GM19372 (cell line): ENCODE measurements at regions not wholly inside any gene's neighbourhood (a gene's known extent, or its start where the extent isn't known, plus 50 kb on each side); places are given as distances from the start of the nearest gene placed in this dataset.
"Not testable (repeated sequence)": the region's sequence is repeated elsewhere in the genome, so short reads cannot be mapped to it uniquely, and the experiment has no call there.

Experiments
- ATAC-seq: cut with Tn5 transposase; IDR thresholded peaks from one replicate; pipeline ENCODE4 v1.9.1; 2021; ENCODE audit warnings: mild to moderate bottlenecking, low read depth, moderate library complexity; ENCODE audit not compliant: unreplicated experiment

DNA sequence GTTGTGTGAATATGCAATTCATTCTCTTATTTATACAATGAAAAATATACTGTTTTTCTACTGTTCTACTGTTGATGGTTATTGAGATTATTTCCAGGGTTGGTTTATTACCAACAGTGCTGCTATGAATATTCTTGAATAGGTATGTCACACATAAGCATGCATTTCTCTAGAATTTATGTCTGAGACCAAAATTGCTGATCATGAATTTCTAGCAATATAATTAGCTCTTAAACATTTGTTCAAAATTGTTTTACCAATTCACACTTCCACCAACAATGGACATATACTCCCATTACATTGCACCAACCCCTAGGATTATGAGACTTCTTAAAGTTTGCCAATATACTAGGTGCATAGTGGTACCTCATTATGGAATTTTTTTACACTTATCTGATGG is 164.1 kb upstream of the KCNQ5 start:
- ATAC-seq, result no peak

DNA sequence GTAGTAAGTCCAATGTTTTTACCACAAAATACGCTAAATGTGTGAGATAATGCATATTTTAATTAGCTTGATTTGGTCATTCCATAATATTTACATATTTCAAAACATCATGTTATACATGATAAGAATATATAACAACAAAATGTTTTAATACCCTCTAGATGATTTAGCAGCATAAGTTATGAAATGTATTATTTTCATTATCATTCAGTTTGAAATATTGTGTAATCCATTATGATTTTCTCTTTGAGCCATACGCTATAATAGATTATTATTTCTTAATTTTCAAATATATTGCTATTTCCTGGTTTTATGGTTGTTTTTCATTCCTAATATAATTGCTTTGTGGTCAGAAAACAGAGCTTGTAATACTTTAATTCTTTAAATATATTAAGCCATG is 163.3 kb upstream of the KCNQ5 start:
- no peak for ATAC-seq

DNA sequence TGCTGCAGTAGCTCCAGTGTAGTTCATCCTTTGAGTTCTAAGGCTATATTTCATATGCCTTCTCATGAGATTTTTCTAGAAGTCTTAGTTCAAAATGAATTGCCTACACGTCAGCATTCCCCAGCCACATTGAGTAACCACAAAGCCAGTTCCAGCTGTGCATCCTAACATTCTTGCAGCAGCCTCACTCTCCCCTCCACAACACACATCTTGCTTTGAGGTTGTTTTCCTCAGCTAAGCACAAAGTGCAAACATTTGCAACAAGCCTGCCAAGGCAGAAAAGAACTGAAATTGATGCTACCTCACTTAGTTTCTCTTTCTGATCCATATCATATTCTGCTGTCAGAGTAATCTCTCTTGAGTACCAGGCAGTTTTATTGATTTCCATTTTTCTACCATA is 160.7 kb upstream of the KCNQ5 start:
- ATAC-seq, result no peak

DNA sequence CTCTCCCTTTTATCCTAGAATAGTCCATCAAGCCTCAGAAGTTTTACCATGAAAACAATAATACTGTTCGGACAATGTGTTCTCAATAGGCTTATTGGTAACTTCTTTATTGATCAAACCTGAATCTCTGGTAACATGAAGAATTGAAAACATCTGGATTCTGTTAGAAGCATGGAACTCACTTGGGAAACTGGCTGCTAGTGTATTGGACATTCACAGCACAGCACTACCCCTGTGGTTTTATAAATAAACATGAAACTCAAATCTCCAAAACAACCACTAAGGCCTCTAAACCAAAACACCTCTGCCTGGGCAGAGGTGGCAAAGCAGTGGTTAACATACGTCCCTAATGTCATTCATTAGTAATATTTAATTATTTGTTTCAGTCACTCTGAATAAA is 157.6 kb upstream of the KCNQ5 start:
- no peak for ATAC-seq

DNA sequence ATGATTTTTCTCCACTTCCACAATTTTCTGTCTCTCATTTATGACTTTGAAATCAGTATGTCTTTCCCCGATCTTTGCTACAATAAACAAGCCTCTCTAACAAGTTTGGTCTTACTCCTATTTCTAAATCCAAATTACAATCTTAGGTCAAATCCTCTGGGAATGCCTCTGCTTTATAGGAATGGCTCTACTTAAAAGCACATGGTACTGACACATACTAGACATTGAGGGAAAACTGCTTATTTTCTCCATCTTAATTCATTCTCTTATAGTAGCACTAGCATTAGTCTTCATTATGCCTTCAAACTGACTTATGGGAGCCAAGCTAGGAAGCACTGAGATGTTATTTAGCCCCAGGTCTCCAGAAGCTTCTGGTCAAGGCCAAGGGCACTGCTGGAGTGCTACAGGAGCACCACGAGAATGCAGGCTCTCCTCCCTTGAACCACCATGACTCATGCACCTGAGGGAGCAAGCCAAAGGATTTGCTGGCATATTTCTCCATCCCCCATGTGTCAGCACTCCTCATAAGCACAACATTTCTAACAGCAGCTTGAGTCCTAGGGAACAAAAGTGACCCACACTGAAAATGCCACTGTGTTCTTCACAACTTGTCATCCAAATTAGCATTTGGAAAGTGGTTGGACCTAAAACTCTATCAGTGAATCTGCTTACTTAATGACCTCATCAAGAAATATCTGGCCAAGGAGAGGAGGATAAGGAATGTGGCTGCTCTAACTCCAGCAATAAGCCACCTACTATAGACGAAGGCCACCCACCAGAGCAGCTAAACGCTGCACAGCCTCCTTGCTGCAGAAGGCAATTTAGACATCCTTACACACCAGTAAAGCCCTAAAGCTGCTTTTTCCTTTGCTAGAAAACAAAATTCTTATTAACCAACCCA is 156.8 kb upstream of the KCNQ5 start:
- ATAC-seq, result no peak

DNA sequence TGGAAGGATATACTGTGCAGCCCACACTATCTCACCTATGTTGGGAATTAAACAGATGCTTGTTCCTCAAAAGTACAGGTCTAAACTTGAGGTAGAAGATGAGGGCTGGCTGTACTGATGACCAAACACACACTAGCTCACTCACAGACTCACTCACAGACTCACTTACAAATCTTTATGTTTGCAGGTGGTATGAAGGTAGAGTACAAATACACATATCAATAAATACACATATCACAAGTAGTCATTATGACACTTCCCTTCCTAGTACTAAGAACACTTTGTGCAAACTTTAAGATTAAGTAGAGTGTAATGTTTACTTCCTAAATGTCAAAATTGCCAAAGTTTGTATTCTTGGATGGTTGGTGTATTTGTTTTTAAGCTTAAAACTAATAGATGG is 155.4 kb upstream of the KCNQ5 start:
- no peak for ATAC-seq

DNA sequence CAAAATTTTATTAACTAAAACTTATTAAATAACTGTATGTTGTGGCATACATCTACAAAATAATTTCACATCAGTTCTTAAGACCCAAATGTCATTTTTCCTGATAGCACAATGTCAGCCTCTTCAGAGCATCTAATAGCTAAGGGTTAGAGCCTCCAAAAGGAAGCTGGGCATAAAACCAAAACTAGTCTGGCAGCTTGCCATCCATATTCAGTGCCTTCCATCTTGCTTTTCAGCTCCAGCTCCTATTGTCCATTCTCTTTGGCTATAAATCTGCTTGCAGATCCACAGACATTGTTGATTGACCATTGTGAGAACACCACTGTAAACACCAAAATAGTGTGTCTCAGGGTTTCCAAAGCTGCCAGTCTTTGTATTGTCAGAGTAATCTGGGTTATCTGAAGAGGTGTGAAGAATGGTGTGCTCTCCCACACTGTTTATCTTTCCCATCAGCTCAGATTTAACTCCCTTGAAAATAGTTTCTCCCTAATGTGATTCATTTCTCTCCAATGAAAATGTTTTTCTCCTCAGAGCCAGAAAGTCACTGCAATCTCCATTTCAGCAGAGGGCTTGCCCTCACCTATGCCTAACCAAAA is 154.8 kb upstream of the KCNQ5 start:
- no peak for ATAC-seq

DNA sequence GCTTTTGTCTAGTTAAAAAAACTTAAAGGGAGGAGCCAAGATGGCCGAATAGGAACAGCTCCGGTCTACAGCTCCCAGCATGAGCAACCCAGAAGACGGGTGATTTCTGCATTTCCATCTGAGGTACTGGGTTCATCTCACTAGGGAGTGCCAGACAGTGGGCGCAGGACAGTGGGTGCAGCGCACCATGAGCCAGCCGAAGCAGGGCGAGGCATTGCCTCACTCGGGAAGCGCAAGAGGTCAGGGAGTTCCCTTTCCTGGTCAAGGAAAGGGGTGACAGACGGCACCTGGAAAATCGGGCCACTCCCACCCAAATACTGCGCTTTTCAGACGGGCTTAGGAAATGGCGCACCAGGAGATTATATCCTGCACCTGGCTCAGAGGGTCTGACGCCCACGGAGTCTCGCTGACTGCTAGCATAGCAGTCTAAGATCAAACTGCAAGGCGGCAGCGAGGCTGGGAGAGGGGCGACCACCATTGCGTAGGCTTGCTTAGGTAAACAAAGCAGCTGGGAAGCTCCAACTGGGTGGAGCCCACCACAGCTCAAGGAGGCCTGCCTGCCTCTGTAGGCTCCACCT is 152.4 kb upstream of the KCNQ5 start:
- ATAC-seq, result not testable (repeated sequence)

DNA sequence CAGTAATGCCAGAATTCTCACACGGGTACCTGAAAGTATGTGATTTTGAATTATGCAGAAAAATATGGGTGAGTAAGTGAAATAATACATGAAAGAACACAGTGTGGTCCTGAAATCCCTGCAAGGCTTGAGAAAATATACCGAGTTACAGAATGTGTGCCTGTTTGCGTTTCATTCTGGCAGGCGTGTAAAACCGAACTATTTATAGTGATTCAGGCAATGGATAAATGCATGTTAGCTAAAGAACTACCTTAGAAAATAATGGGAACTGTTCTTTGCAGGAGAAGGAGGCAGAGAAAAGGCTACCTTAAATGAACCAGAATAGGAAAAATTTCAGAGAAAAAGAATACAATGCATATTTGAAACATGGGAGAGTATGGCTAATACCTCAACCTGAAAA is 145.8 kb upstream of the KCNQ5 start:
- ATAC-seq, result no peak

DNA sequence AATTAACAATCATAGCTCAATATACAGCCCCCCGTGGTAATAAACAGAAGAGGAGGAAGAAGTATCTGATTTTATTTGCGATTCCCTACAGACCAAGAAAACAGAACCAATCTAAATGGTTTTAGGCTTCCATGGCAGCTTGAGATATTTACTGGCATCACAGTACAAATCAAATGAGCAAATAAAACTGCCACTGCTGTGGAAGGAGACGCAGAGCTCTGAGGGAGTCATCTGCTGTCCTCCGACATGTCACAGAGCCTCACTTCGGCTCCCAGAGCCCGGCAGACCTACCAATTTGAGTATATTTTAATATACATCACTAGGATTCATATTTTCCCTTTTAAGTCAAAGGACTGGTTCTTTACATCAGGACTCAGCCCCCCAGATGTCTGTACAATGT is 145.2 kb upstream of the KCNQ5 start:
- no peak for ATAC-seq

DNA sequence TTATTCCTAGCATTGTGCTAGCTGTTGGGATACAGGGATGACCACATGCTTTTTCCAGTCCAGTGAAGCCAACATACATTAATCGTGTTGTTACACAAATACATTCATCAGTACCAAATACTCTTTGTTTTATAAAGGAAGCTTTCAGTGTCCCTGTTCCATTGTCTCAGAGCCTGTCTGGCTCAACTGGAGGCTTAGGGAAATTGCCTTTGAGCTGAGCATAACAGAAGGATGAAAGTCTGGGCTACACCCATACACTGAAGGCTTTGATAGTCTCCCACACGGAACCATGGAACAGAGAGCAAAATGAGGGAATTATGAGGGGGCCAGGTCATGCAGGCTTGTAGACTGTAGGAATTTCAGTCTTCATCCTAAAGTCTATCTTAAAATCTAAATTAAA is 126.4 kb upstream of the KCNQ5 start:
- no peak for ATAC-seq

DNA sequence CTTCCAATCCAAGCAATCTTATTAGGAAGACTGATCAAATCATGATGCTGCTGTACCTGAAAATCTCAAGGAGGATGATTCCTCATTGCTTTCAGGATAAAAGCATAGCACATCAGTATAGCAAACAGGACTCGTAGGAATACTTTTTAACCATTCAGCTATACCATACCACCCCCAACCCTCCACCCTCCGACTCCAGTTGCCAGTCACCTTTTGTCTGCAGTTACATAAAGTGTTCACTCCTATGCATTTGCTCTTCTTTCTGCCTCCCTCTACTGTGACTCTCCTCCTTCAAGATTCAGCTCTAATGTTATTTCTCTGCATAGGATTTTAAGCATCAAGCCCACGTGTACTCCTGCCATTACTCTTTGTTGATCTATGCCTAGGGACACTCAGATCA is 124.7 kb upstream of the KCNQ5 start:
- ATAC-seq, result no peak

DNA sequence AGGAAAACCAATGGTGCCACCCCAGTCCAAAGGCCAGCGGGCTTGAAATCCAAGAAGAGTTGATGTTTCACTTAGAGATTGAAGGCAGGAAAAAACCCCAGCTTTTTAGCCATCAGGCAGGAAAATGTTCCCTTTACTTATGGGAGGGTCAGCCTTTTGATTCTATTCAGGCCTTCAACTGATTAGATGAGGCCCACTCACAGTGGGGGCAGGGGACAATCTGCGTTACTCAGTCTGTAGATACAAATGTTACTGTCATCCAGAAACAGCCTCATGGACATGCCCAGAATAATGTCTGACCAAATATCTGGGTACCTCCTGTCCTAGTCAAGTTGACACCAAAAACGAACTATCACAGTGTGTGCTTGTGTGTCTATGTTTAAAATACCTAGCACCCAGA is 121.2 kb upstream of the KCNQ5 start:
- no peak for ATAC-seq

DNA sequence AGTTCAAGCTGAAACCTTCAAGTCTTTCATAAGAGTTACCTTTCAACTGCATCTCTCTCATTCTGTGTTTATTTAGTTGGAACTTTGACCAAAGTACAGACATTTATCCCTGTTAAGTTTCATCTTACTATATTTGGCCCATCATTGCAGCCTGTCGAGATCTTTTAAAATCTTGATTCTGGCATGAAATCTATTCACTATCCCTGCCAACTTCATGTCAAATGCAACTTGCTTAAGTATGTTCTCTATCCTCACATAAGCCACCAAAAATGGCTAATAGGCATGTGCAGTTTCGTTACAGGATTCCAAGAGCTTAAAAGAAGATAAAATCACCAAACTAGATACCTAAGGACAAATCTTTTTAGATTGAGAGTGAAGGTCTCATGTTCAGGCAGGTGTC is 117.5 kb upstream of the KCNQ5 start:
- no peak for ATAC-seq

DNA sequence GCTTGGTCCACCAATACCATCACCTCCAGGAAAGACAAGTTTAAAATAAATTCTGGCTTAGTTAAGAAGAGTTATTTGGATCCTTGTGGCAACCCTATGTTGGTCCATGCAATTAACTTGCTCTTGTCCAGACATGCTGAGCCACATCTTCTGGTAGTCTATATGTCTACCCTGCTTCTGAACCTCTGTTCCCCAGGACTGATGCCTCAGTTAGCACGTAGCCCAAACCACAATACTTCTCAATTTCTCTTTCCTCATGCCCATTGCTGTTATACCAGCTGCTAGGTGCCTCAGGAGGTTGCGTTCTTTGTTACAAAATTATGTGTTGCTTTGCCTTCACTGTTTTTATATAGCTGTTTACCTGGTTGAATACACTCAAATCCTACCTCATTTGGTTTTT is 116.4 kb upstream of the KCNQ5 start:
- no peak for ATAC-seq

DNA sequence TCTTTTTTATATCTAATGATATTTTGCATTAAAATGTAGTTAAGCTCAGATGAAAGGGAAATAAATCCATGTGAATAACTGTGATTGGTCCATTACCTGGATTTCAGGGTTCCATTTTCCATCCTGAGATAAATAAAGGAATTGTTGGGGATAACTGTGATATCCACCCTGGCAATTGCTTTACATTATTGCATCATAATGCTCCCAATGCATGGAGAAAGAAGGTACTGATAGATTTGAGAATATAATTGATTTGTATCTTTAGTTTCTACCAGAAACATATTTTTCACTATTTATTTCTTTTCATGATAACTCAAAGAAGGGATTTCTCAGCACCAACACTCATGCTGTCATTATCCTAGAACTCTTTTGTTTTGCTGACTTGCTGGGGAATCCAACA is 102.0 kb upstream of the KCNQ5 start:
- no peak for ATAC-seq

DNA sequence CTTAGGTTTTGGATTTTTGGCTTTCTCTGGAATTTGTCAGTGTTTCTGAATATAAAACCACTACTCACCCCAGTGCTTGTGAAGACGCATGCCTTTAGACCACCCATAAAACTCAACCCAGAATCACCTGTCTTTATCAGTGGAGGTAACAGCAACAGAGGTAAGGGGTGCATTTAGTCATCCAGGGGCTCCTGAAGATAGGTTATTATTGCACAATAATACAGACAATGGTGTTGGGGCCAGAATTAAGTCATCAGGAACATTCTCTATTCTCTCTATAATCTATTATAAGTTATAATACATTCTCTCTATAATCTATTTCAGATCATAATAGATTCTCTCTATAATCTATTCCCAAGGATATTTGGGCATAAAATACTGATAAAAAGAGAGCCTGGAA is 100.2 kb upstream of the KCNQ5 start:
- ATAC-seq, result no peak

DNA sequence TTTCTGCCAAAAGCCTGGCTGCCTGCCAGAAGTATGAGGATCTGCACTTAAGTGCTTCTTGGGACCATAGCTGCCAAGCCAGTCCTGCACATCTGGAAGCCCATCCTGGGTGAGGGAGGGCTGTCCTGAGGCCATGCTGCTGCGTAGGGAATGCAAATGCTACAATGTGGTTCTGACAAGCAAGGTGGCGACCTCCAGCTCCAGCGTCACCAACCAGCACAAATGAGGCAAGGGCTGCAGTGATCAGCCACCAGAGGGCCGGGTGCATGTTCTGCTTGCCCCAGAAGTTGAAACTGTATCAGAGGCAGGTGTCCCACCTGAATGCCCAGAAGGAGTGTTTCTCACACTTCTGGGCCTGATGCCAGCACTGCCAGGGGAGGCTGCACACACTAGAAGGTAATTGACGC is 99.1 kb upstream of the KCNQ5 start:
- ATAC-seq, result peak; percentile 79

DNA sequence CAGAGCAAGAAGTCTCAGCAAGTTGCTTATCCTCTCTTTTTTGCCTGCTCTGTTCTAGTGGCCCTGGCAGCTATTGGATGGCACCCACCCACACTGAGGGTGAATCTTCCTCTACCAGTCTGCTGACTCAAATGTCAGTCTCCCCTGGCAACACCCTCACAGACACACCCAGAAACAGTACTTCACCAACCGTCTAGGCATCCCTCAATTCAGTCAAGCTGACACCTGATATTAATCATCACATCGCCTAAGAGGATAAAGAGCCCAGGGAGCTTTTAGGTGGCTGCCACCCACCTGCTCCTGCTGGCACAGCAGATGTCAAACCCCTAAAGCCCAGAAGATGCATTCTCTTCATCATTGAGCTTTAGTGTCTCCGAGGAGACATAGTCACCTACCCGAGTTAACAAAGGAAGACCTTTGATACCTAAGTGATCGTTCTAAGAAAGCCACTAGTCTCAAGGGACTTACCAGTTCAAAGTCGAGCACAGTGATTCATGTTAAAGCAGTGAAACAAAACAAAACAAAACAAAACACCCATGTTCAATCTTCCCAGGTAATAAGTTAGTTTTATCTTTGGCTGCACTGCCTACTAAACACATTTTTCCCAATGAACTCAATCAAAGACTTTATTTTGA is 97.7 kb upstream of the KCNQ5 start:
- ATAC-seq, result no peak

DNA sequence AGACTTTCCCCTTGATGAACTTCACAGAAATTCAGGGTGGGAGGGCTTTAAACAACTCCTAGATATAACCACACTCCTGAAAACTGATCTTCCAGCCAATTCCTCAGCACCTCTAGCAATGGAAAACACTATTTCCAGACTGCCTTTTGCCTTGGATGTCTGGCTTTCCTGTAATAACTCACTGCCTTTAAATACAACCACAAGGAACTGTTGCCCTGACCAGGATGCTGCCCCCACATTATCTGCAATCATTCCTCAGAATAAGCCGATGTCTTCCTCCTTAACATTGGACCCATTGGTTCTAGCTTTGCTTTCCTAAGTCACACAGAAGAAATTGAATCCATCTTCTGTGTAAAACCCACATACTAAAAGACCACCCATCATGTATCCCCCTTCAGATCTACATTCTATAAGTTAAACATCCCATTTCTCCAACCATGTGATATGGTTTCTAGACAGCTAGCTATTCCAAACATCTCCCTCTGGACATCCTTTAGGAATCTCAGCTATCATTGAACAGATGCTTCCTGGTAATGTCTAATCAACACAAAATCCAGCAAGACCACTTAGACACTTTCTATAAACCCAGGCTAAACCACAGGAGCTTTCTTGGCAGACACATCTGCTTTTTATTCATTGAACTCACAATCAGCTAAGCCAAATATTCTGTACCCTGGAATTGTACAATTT is 95.9 kb upstream of the KCNQ5 start:
- no peak for ATAC-seq

DNA sequence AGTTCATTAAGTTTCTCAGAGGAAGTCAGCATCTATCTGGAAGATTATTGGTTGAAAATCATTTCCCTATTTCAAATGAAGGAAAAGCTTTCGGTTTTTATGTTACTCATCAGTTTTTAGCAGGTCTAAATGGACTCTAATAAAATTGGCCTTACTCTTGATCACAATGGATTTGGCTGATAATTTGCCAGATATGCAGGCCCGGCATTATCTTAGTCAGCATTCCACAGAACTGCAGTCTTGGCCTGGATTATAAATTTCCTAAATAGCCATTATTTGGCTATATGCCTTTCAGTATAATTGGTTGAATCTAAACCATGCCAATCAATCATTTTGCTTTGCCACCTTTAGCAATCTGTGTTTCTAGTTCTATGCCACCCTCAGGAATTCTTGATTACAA is 91.7 kb upstream of the KCNQ5 start:
- no peak for ATAC-seq
